C1 segment of cervical spinal cord (tissue), 14 donors: ENCODE measurements at regions not wholly inside any gene's neighbourhood (a gene's known extent, or its start where the extent isn't known, plus 50 kb on each side); places are given as distances from the start of the nearest gene placed in this dataset.
A peak's percentile ranks its signal among the peaks of the same experiment; 100 is the strongest.

Experiments
- DNase-seq, 14 donors: peaks; one replicate each; lab custom pipeline; 2025; lab: John Stamatoyannopoulos, UW

DNA sequence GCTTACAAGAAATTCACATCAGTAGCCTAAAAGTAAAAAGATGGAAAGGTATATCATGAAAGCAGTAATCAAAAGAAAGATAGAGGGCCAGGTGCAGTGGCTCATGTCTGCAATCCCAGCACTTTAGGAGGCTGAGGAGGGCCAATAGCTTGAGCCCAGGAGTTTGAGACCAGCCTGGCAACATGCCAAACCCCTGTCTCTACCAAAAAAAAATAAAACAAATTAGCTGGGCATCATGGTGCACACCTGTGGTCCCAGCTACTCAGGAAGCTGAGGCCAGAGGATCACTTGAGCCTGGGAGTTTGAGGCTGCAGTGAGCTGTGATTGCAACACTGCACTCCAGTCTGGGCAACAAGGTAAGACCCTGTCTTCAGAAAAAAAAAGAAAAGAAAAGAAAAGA is 55.5 kb downstream of the GSPT2 start:
- no peak for DNase-seq

DNA sequence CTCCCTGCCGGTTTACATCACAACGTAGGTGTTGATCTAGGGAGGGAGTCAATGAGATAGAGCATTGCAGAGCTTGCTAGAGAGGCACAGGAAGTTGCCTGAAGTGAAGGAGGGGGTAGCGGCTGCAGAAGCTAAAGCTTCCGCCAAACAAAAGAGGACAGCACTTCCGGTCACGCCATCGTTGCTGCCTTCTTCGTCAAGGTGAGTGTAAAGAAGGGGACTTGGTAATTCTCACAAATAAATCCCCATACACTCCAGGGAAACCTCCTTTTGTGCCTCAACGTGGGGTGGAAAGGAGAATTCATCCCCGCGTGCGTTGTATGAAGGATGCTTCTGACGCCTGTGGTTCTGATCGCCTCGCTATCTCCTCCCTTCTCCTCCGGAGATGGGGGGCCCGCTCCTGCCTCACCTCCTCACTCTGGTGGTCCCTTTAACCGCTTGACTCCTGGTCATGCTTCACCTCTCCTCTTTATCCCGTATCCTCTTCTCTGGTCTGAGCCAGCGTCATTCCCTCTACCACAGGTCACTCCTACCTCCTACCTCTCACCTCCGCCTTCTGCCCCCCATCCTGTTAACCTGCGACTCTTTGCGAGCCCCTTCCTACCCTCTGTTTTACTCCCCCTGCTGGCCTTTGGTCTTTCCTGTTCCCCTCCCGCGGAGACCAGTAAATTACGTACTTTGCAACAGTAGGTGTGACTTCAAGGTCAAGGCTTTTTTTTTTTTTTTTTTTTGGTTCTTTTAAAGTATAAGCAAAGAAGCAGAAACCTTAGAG is 59.9 kb downstream of the GSPT2 start:
- peak in 11 of 14 donors; percentile 0 to 78 (median 11) for DNase-seq

DNA sequence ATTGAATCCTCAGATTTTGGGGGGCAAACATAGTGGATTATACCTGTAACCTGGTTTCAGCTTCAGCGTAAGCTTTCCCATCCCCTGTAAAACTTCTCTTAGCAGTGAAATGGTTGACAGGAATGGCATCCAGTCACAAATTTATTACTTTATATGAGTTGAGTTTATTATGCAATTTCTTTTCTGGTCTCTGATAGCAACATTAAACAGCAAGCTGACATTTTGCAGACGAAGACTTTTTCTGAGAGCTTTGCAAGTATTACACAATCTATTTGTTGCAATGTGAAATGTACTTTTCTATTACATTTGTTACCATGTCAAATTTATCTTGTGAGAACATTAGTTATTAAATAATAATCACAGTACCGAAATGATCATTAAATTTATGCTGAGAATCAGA is 60.6 kb downstream of the GSPT2 start:
- no peak for DNase-seq

DNA sequence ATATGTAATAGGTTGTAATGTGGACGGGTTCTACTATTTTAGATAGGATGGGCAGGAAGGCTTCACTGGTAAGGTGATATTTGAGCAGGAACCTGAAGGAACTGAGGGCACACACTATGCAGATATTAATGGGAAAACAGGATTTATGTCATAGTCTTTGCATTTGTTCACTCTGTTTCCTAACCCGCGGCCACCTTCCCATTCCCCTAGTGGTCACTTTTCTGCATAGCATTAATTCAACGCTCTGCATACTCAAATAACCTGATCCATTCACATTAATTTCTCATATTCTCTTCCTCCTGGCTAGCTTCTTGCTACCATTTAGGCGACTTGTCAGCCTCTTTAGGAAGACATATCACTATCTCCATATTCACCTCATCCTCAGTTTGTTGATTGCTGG is 61.5 kb downstream of the GSPT2 start:
- no peak for DNase-seq

DNA sequence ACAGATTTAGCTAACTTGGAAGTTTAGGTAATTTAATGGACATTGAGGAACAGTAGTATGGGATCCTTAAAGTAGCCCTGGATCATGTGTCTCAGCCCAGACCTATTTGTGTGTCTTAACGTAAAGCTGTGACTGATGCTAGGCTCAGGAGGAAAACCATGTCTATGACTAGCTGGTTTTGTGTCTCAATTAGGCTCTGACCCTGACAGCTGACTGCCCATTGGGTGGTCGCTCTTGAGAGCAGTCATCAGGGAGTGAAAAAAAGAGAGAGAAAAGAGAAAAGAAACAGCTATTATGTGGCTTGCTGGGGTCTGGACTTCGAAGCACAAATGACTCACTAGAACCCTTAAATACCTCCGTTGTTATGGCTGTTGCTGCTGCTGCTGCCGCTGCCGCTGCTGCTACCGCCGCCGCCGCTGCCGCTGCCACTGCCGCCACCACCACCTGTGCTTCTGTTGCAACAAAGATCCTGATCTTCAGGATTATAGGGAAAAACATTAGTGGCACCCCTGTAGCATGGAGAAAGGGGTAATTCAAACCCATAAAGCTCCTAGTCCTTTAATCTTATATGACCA is 70.7 kb downstream of the GSPT2 start:
- DNase-seq: no peak

DNA sequence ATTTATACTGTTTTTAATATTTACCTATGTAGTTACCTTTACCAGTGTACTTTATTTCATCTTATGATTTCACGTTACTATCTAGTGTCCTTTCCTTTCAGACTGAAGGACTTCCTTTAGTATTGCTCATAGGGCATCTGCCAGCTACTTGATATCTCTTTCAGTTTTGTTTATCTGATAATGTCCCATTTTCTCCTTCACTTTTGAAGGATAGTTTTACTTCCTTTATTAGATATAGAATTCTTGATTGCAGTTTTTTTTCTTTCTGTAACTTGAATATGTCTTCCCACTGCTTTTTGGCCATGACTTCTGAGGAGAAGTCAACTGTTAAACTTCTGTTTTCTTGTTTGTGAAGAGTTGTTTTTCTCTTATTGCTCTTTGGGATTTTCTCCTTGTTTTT is 69.4 kb upstream of the MAGED1 start:
- no peak for DNase-seq

DNA sequence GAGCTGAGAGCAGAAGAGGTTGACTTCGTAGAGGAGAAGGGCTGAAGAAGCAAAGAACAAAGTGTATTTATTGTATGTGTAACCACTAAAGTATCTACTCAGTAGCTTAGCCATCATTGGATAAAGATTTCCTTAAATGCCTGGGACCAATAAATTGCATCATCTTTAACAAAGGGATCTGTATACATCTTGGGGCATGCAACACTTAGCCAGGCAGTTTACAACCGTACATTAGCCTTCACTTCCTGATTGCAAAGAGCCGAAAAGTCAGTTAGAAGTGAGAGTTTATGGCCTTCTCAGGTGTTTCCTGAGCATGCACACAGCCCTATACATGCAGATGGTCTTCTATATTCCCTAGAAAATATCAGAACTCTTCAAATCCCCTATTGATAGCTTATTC is 68.0 kb upstream of the MAGED1 start:
- no peak for DNase-seq

DNA sequence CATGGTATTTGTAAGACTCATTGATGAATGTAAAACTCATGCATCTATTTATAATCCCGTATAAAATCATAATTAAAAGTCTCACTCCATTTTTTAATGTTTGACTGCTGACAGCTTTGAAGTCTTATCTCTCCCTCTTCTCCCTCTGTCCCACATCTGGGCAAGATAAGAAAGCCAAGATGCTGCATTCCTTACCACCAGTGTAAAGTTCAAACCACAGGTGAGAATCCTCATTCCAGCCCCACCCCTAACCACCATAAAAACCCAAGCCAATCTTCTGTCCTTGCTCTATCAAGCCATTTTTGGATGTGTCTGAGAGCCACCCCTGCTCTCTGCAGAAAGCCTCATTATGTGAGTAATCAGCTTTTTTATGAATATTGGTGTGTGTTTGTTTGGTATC is 59.3 kb upstream of the MAGED1 start:
- DNase-seq: no peak

DNA sequence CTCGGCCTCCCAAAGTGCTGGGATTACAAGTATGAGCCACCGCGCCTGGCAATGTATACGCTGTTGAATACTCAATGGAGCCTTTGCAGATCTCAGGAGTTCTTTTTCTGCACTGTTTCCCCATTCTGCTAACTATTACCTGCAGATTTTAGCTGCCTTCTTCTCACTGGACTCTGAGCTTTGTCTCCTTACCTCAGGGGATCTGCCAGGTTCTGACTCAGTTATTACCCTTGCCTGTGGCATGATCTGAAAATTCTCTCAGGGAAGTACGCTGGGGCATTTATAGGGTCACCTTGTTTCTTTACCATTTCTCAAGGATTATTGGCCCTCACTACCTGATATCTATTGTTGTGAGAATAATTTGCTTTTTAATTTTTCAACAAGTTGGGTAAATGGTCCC is 56.6 kb upstream of the MAGED1 start:
- no peak for DNase-seq

DNA sequence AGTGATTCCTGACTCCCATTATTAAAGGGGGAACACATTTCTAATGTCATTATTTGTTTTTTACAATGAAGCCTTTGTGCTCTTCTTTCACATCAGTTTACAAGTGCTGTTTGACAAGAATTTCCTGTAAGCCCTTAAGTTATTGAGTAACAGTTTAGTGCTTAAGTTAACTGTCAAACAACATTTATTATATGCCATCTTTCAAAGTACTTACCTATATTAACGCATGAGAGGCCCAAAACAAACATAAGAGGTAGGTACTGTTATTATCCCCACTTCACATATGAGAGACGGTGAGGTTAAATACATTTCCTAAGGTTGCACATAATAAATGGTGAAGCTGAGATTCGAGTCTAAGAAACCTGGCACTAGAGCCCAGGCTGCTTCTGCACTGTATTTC is 56.0 kb upstream of the MAGED1 start:
- DNase-seq: no peak

DNA sequence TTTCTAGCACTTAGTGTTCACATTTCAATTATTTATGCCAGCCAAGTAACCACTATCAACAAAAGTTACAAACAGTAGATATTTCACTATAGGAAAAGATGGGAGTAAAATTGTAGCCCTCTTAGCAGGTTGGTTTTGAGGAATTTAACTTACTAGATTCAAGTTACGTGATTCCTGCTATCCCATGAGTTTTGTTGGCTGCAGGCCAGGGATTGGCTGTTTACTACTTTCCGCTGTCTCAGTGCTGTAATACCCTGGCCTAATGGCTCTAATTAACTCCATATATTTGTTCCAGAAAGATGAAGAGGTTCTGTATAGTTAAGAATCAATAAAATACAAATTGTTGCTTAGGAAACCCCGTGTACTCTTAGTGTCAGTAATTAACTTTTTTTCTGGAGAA is 55.5 kb upstream of the MAGED1 start:
- DNase-seq: no peak
